H9 (cell line): ENCODE measurements at regions not wholly inside any gene's neighbourhood (a gene's known extent, or its start where the extent isn't known, plus 50 kb on each side); places are given as distances from the start of the nearest gene placed in this dataset.

Source experiments
- DNase-seq: peaks from one replicate; pipeline ENCODE4 v3.0.0-alpha.2; 2017
- H2AFZ ChIP-seq: one replicate; pipeline ENCODE4 v1.6.1; 2013; ENCODE audit warnings: mild to moderate bottlenecking, low read length, control low read depth, moderate library complexity
- H2AK5ac ChIP-seq: 2 replicates; pipeline ENCODE4 v1.6.1; 2013; ENCODE audit warnings: low read length, control low read depth, mixed read lengths; ENCODE audit not compliant: insufficient read length
- H2BK120ac ChIP-seq: one replicate; pipeline ENCODE4 v1.6.1; 2013; ENCODE audit warnings: low read depth, mild to moderate bottlenecking, low read length, control low read depth, inconsistent platforms; ENCODE audit not compliant: poor library complexity, severe bottlenecking
- H2BK12ac ChIP-seq: 2 replicates; pipeline ENCODE4 v1.6.1; 2013; ENCODE audit warnings: low read length, control low read depth, mixed read lengths, low read depth; ENCODE audit not compliant: insufficient read length
- H2BK15ac ChIP-seq: 2 replicates; pipeline ENCODE4 v1.6.1; 2013; ENCODE audit warnings: low read depth, low read length, control low read depth
- H2BK20ac ChIP-seq: one replicate; pipeline ENCODE4 v1.6.1; 2013; ENCODE audit warnings: low read depth, mild to moderate bottlenecking, low read length, control low read depth, inconsistent platforms; ENCODE audit not compliant: poor library complexity, severe bottlenecking
- H2BK5ac ChIP-seq: 2 replicates; pipeline ENCODE4 v1.6.1; 2013; ENCODE audit warnings: low read length, control low read depth, mixed read lengths; ENCODE audit not compliant: insufficient read length
- H3K14ac ChIP-seq: 2 replicates; pipeline ENCODE4 v1.6.1; 2013; ENCODE audit warnings: low read length, control low read depth; ENCODE audit not compliant: insufficient read depth
- H3K18ac ChIP-seq: 2 replicates; pipeline ENCODE4 v1.6.1; 2013; ENCODE audit warnings: low read depth, mild to moderate bottlenecking, mixed read lengths, low read length, control low read depth; ENCODE audit not compliant: insufficient read length
- H3K23ac ChIP-seq: 2 replicates; pipeline ENCODE4 v1.6.1; 2013; ENCODE audit warnings: low read length, control low read depth, mixed read lengths, low read depth; ENCODE audit not compliant: insufficient read length
- H3K23me2 ChIP-seq: 2 replicates; pipeline ENCODE4 v1.6.1; 2013; ENCODE audit warnings: low read depth, mild to moderate bottlenecking, mixed read lengths, low read length, control low read depth; ENCODE audit not compliant: insufficient read length, poor library complexity, severe bottlenecking
- H3K27ac ChIP-seq: 2 replicates; pipeline ENCODE4 v1.5.1; 2013; ENCODE audit warnings: low read length, control low read depth, mixed read lengths, low read depth; ENCODE audit not compliant: insufficient read length
- H3K27me3 ChIP-seq: 2 replicates; pipeline ENCODE4 v1.6.1; 2013; ENCODE audit warnings: low read length, control low read depth, inconsistent platforms; ENCODE audit not compliant: insufficient read depth
- H3K4ac ChIP-seq: 2 replicates; pipeline ENCODE4 v1.6.1; 2013; ENCODE audit warnings: low read depth, mild to moderate bottlenecking, control low read depth, inconsistent platforms, low read length, moderate library complexity
- H3K4me1 ChIP-seq: 2 replicates; pipeline ENCODE4 v1.6.1; 2013; ENCODE audit warnings: low read length, control low read depth, inconsistent platforms; ENCODE audit not compliant: insufficient read depth
- H3K4me2 ChIP-seq: 2 replicates; pipeline ENCODE4 v1.6.1; 2013; ENCODE audit warnings: low read length, control low read depth, mixed read lengths; ENCODE audit not compliant: insufficient read length, insufficient read depth
- H3K56ac ChIP-seq: 2 replicates; pipeline ENCODE4 v1.6.1; 2013; ENCODE audit warnings: low read depth, mild to moderate bottlenecking, mixed read lengths, low read length, control low read depth; ENCODE audit not compliant: insufficient read length
- H3K79me1 ChIP-seq: 2 replicates; pipeline ENCODE4 v1.6.1; 2013; ENCODE audit warnings: low read depth, mild to moderate bottlenecking, moderate library complexity, low read length, control low read depth, inconsistent platforms; ENCODE audit not compliant: insufficient read depth, poor library complexity, severe bottlenecking
- H3K79me2 ChIP-seq: 2 replicates; pipeline ENCODE4 v1.6.1; 2013; ENCODE audit warnings: low read length, control low read depth, inconsistent platforms; ENCODE audit not compliant: insufficient read depth
- H3K9ac ChIP-seq: 2 replicates; pipeline ENCODE4 v1.6.1; 2013; ENCODE audit warnings: low read length, control low read depth, mixed read lengths; ENCODE audit not compliant: insufficient read length; ENCODE audit errors: extremely low read depth
- H3K9me3 ChIP-seq: one replicate; pipeline ENCODE4 v1.6.1; 2013; ENCODE audit warnings: low read depth, low read length, inconsistent platforms; ENCODE audit not compliant: control insufficient read depth
- H3T11ph ChIP-seq: one replicate; pipeline ENCODE4 v1.6.1; 2013; ENCODE audit warnings: mild to moderate bottlenecking, low read length, control low read depth, inconsistent platforms
- H4K20me1 ChIP-seq: one replicate; pipeline ENCODE4 v1.6.1; 2013; ENCODE audit not compliant: control insufficient read depth, insufficient read length, insufficient read depth
- H4K5ac ChIP-seq: 2 replicates; pipeline ENCODE4 v1.6.1; 2013; ENCODE audit warnings: low read depth, mild to moderate bottlenecking, mixed read lengths, low read length, control low read depth; ENCODE audit not compliant: insufficient read length
- H4K8ac ChIP-seq: replicated peaks from 2 replicates; pipeline ENCODE4 v1.6.1; 2013; ENCODE audit warnings: low read length, control low read depth, mixed read lengths, low read depth; ENCODE audit not compliant: insufficient read length
- H4K91ac ChIP-seq: 2 replicates; pipeline ENCODE4 v1.6.1; 2013; ENCODE audit warnings: low read depth, mild to moderate bottlenecking, moderate library complexity, mixed read lengths, low read length, control low read depth; ENCODE audit not compliant: insufficient read length
- H3K27ac Mint-ChIP-seq, 3 experiments: 2 replicates in 2 of 3; 3 replicates in 1 of 3; pipeline ENCODE4 v1.8.0; 2020 to 2021; ENCODE audit warnings: mixed read lengths in 3 of 3, mild to moderate bottlenecking in 1 of 3, moderate library complexity in 1 of 3
- H3K27me3 Mint-ChIP-seq: 2 replicates; pipeline ENCODE4 v1.8.0; 2021; ENCODE audit warnings: low read depth, mild to moderate bottlenecking, moderate library complexity, mixed read lengths
- H3K36me3 Mint-ChIP-seq, 3 experiments: 2 replicates in 2 of 3; 3 replicates in 1 of 3; pipeline ENCODE4 v1.8.0; 2020 to 2021; ENCODE audit warnings: low read depth in 3 of 3, mixed read lengths in 3 of 3; ENCODE audit not compliant: insufficient read depth in 1 of 3
- H3K4me1 Mint-ChIP-seq, 2 experiments: 2 replicates each; pipeline ENCODE4 v1.8.0; 2020; ENCODE audit warnings: mixed read lengths in 2 of 2
- H3K4me3 Mint-ChIP-seq, 2 experiments: 2 replicates in 1 of 2; 3 replicates in 1 of 2; pipeline ENCODE4 v1.8.0; 2020 to 2021; ENCODE audit warnings: mild to moderate bottlenecking in 2 of 2, mixed read lengths in 2 of 2, moderate library complexity in 1 of 2
- H3K9me3 Mint-ChIP-seq, 2 experiments: 2 replicates in 1 of 2; 3 replicates in 1 of 2; pipeline ENCODE4 v1.8.0; 2020; ENCODE audit warnings: mild to moderate bottlenecking in 2 of 2, mixed read lengths in 2 of 2, moderate library complexity in 1 of 2
- WGBS: extraction: QIAGEN DNeasy Blood & Tissue Kit; methylation state at CpG from one replicate; pipeline ENCODE4 v1.1.7; 2013; ENCODE audit warnings: missing lambda C conversion rate, low lambda C conversion rate, mixed read lengths; ENCODE audit not compliant: insufficient read length; ENCODE audit errors: extremely low coverage; 5-methylcytosine and 5-hydroxymethylcytosine counted together
- TF ChIP-seq, protein P1 (sequence below): fragments of 200-600 bp; sonication (generic); conservative IDR thresholded peaks from 3 replicates; pipeline ENCODE4 v1.8.0; 2021; ENCODE audit warnings: antibody characterized with exemption, mild to moderate bottlenecking

GRCh38 chr2:41726364-41726763 lies 321.5 kb upstream of the PKDCC start:
- no peak overlapping the region for H3T11ph ChIP-seq
- H2BK120ac ChIP-seq, result no peak overlapping the region
- no peaks in the 10 kb centered on the region; the same call in 1 of the 2 replicates for H3K4me1 ChIP-seq
- Mint-ChIP-seq H3K9me3 (no peaks in the 10 kb centered on the region), H3K4me3 (no peak overlapping the region), H3K4me1 (peaks cover 11 to 19% of the 10 kb centered on the region in 2 experiments), H3K36me3 (no peaks in the 10 kb centered on the region), H3K27ac (no peak overlapping the region), H3K27me3 (no peaks in the 10 kb centered on the region)
- H2BK20ac ChIP-seq, result no peak overlapping the region
- H3K23ac ChIP-seq, result no peak overlapping the region
- no peak overlapping the region for H2BK15ac ChIP-seq
- DNase-seq, result no peak
- H3K4me2 ChIP-seq, result no peak overlapping the region
- H3K14ac ChIP-seq, result no peak overlapping the region
- no peaks in the 10 kb centered on the region for H3K23me2 ChIP-seq
- no peak overlapping the region for H2BK5ac ChIP-seq
- no CpG with 5 or more reads among the region's 6 CpGs for WGBS
- no peaks in the 10 kb centered on the region for H3K79me1 ChIP-seq
- H3K18ac ChIP-seq, result no peak overlapping the region
- no peak overlapping the region for H4K91ac ChIP-seq
- TF ChIP-seq, protein P1, sequence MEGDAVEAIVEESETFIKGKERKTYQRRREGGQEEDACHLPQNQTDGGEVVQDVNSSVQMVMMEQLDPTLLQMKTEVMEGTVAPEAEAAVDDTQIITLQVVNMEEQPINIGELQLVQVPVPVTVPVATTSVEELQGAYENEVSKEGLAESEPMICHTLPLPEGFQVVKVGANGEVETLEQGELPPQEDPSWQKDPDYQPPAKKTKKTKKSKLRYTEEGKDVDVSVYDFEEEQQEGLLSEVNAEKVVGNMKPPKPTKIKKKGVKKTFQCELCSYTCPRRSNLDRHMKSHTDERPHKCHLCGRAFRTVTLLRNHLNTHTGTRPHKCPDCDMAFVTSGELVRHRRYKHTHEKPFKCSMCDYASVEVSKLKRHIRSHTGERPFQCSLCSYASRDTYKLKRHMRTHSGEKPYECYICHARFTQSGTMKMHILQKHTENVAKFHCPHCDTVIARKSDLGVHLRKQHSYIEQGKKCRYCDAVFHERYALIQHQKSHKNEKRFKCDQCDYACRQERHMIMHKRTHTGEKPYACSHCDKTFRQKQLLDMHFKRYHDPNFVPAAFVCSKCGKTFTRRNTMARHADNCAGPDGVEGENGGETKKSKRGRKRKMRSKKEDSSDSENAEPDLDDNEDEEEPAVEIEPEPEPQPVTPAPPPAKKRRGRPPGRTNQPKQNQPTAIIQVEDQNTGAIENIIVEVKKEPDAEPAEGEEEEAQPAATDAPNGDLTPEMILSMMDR, result no peak
- H3K79me2 ChIP-seq, result no peaks in the 10 kb centered on the region
- no peaks in the 10 kb centered on the region for H4K20me1 ChIP-seq
- H2BK12ac ChIP-seq, result no peak overlapping the region
- H3K9me3 ChIP-seq, result no peaks in the 10 kb centered on the region
- no peak overlapping the region for H4K5ac ChIP-seq
- H3K4ac ChIP-seq, result no peak overlapping the region
- no peak overlapping the region for H4K8ac ChIP-seq
- no peak overlapping the region for H3K9ac ChIP-seq
- no peak overlapping the region for H3K27ac ChIP-seq
- no peaks in the 10 kb centered on the region for H3K27me3 ChIP-seq
- H2AK5ac ChIP-seq, result no peak overlapping the region
- H2AFZ ChIP-seq, result no peak overlapping the region
- no peak overlapping the region for H3K56ac ChIP-seq
